ENCODE measurements at regions not wholly inside any gene's neighbourhood (a gene's known extent, or its start where the extent isn't known, plus 50 kb on each side); places are given as distances from the start of the nearest gene placed in this dataset.

DNA sequence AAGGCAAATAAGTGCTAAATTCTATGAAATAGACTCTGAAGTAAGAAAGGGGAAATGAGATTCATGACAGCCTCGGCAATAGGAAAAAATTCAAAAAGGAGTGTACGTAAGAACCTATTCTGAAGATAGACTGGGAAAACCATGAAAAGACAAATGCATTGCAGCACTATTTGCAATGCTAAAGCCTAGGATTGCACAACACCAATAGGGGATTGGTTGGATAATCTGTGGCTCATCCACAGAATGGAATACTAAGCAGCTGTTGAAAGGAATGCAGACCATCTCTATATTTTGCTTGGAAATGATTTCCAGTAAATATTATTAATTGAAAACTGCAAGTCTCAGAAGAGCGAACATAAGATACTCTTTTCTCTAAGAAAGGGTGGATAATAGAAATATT lies 91.7 kb upstream of the CLMP start:
- TF ChIP-seq, protein P1, sequence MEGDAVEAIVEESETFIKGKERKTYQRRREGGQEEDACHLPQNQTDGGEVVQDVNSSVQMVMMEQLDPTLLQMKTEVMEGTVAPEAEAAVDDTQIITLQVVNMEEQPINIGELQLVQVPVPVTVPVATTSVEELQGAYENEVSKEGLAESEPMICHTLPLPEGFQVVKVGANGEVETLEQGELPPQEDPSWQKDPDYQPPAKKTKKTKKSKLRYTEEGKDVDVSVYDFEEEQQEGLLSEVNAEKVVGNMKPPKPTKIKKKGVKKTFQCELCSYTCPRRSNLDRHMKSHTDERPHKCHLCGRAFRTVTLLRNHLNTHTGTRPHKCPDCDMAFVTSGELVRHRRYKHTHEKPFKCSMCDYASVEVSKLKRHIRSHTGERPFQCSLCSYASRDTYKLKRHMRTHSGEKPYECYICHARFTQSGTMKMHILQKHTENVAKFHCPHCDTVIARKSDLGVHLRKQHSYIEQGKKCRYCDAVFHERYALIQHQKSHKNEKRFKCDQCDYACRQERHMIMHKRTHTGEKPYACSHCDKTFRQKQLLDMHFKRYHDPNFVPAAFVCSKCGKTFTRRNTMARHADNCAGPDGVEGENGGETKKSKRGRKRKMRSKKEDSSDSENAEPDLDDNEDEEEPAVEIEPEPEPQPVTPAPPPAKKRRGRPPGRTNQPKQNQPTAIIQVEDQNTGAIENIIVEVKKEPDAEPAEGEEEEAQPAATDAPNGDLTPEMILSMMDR (IDR thresholded peaks at IDR 0.05): no peak
- TF ChIP-seq POLR2A (IDR thresholded peaks at IDR 0.05) (no peak), POLR2AphosphoS5 (IDR thresholded peaks at IDR 0.05; ENCODE audit: insufficient read depth in 1 of 2, low read depth in 1 of 2) (no peak)
